Osteocyte (in vitro differentiated cells): ENCODE measurements at regions not wholly inside any gene's neighbourhood (a gene's known extent, or its start where the extent isn't known, plus 50 kb on each side); places are given as distances from the start of the nearest gene placed in this dataset.

ENCODE experiments used
- DNase-seq: peaks from one replicate; pipeline ENCODE4 v3.0.0; 2021; ENCODE audit warnings: mixed read lengths; ENCODE audit not compliant: unreplicated experiment; ENCODE audit errors: extremely low spot score
- H3K27ac Mint-ChIP-seq: one replicate; pipeline ENCODE4 v1.8.0; 2021; ENCODE audit warnings: mild to moderate bottlenecking, mixed read lengths; ENCODE audit not compliant: unreplicated experiment
- H3K27me3 Mint-ChIP-seq: one replicate; pipeline ENCODE4 v1.8.0; 2021; ENCODE audit warnings: mixed read lengths; ENCODE audit not compliant: unreplicated experiment
- H3K36me3 Mint-ChIP-seq: one replicate; pipeline ENCODE4 v1.8.0; 2021; ENCODE audit warnings: mixed read lengths; ENCODE audit not compliant: unreplicated experiment
- H3K4me1 Mint-ChIP-seq: one replicate; pipeline ENCODE4 v1.8.0; 2021; ENCODE audit warnings: mixed read lengths; ENCODE audit not compliant: unreplicated experiment
- H3K4me3 Mint-ChIP-seq: one replicate; pipeline ENCODE4 v1.8.0; 2021; ENCODE audit warnings: mild to moderate bottlenecking, moderate library complexity, mixed read lengths; ENCODE audit not compliant: unreplicated experiment
- H3K9me3 Mint-ChIP-seq: one replicate; pipeline ENCODE4 v1.8.0; 2021; ENCODE audit warnings: mixed read lengths; ENCODE audit not compliant: unreplicated experiment
- CTCF ChIP-seq: fragments of 200-600 bp; sonication (generic); IDR thresholded peaks from 2 replicates; pipeline ENCODE4 v1.5.0; 2021; ENCODE audit warnings: antibody characterized with exemption, mild to moderate bottlenecking, moderate library complexity

DNA sequence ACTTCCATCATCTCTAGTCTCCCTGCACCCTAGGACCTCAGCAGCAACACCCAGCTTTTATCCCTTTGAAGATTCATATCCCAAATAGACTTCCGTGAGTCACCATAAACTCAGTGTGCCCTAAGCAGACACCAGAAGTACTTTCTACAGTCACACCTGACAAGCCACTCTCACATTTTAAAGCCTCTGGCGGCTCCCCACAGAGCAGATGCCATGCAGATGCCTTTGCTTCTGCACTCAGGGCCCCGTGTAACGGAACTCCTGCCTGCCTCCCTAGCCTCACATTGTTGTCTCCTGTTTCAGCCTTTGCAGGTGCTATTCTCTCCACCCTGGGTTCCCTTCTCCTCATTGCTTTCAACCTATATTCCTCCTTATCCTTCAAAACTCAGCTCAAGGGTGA lies 155.5 kb upstream of the SLC24A5 start:
- Mint-ChIP-seq H3K36me3 (no peaks in the 10 kb centered on the region), H3K4me1 (no peaks in the 10 kb centered on the region), H3K4me3 (no peak overlapping the region), H3K27ac (no peak overlapping the region), H3K9me3 (no peaks in the 10 kb centered on the region), H3K27me3 (peaks cover 14% of the 10 kb centered on the region)
- TF ChIP-seq CTCF, result no peak
- no peak for DNase-seq

DNA sequence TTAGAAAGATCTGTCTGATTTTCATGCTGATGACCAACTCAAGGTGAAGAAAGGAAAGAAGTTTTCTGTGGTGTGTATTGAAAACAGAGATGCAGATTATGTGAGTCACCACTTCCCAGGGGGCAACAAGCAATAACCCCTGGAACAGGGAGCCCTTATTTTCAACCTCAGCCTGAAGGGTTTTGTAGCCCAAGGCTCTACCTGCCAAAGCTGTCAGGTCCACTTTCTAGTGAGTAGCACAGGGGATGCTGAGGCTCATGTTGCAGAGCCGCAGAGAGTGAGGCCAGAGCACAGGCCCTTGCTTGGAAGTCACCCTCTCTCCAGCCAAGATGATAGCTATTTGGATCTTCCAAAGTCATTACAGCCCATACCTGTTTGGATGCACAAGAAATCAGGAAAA lies 152.2 kb upstream of the SLC24A5 start:
- Mint-ChIP-seq H3K27me3 (peaks cover 11% of the 10 kb centered on the region), H3K9me3 (no peaks in the 10 kb centered on the region), H3K36me3 (no peaks in the 10 kb centered on the region), H3K27ac (no peak overlapping the region), H3K4me3 (no peak overlapping the region), H3K4me1 (no peaks in the 10 kb centered on the region)
- DNase-seq, result no peak
- TF ChIP-seq CTCF, result no peak

DNA sequence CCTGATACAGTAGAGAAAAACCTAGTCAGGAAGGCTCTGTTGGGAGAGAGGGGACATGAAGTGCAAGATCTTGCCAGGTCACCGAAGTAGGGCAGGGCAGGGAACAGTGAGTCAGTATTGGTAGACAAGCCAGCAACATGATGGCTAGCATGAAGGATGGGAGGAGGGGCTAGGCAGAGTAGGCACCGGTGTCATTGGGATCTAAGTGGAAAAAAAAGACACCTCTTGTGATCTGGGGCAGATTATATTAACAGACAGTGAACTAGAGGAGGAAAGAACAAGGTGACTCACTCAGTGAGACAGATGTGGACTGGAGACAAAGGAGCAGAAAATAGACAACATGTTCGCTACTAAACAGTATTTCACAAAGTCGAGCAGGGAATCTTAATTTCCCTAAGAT lies 149.2 kb upstream of the SLC24A5 start:
- no peaks in the 10 kb centered on the region for H3K9me3 Mint-ChIP-seq
- no peak overlapping the region for H3K27ac Mint-ChIP-seq
- no peak overlapping the region for H3K4me3 Mint-ChIP-seq
- DNase-seq, result no peak
- no peaks in the 10 kb centered on the region for H3K36me3 Mint-ChIP-seq
- TF ChIP-seq CTCF, result no peak
- H3K4me1 Mint-ChIP-seq, result no peaks in the 10 kb centered on the region
- H3K27me3 Mint-ChIP-seq, result peaks cover 18% of the 10 kb centered on the region

GRCh38 chr15:47972738-47973137 lies 148.1 kb upstream of the SLC24A5 start:
- no peak overlapping the region for H3K4me3 Mint-ChIP-seq

DNA sequence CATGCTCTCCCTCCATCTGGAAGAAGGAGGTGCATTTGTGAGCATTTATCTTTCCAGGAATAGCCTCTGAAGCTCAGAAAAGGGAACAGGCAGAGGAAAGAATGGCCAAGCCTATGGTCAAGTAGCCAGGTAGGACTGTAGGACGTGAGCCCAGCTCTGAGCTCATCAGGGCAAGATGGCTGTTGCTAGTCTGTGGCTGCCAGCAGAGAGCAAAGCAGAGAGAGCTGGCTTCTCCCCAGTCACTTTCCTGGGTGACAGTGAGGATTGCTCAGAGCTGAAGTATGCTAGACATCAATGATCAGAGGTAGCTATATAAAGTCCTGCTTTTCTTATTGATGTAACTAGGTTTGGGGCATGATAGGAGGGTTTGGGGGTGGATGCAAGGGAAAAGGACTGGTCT lies 146.1 kb upstream of the SLC24A5 start:
- no peaks in the 10 kb centered on the region for H3K36me3 Mint-ChIP-seq
- H3K27ac Mint-ChIP-seq, result no peak overlapping the region
- no peak for TF ChIP-seq CTCF
- H3K4me1 Mint-ChIP-seq, result no peaks in the 10 kb centered on the region
- H3K27me3 Mint-ChIP-seq, result peaks cover 31% of the 10 kb centered on the region
- H3K9me3 Mint-ChIP-seq, result no peaks in the 10 kb centered on the region
- no peak overlapping the region for H3K4me3 Mint-ChIP-seq
- DNase-seq, result no peak

More at GRCh38 chr15:47972738-47973137, 148.1 kb upstream of the SLC24A5 start:
- TF ChIP-seq CTCF, result no peak
- H3K27me3 Mint-ChIP-seq, result peaks cover 21% of the 10 kb centered on the region
- H3K9me3 Mint-ChIP-seq, result no peaks in the 10 kb centered on the region
- DNase-seq, result no peak
- H3K36me3 Mint-ChIP-seq, result no peaks in the 10 kb centered on the region
- no peaks in the 10 kb centered on the region for H3K4me1 Mint-ChIP-seq
- H3K27ac Mint-ChIP-seq, result no peak overlapping the region
